ENCODE measurements at regions not wholly inside any gene's neighbourhood (a gene's known extent, or its start where the extent isn't known, plus 50 kb on each side); places are given as distances from the start of the nearest gene placed in this dataset.

GRCh38 chrX:13432414-13433297 lies 112.8 kb upstream of the ATXN3L start:
- TF ChIP-seq CTCF (IDR thresholded peaks at IDR 0.05) (no peak), POLR2A (IDR thresholded peaks at IDR 0.05) (no peak), POLR2AphosphoS5 (IDR thresholded peaks at IDR 0.05) (no peak)
